Bronchial epithelial cell (primary cell): ENCODE measurements at regions not wholly inside any gene's neighbourhood (a gene's known extent, or its start where the extent isn't known, plus 50 kb on each side); places are given as distances from the start of the nearest gene placed in this dataset.

Experiments used
- DNase-seq: peaks from one replicate; pipeline ENCODE4 v3.0.0-alpha.2; 2010; ENCODE audit warnings: low read depth
- FAIRE-seq: peaks from 2 replicates; lab custom pipeline; 2011; peaks lifted over from hg19 to GRCh38; lab: Jason Lieb, UNC
- H3K27me3 ChIP-seq: 2 replicates; pipeline ENCODE4 v1.5.1; 2011; ENCODE audit warnings: low read length; ENCODE audit not compliant: control insufficient read depth, insufficient read depth
- H3K36me3 ChIP-seq: 2 replicates; pipeline ENCODE4 v1.5.1; 2011; ENCODE audit warnings: low read length; ENCODE audit not compliant: control insufficient read depth, insufficient read depth
- H3K4me3 ChIP-seq: 2 replicates; pipeline ENCODE4 v1.5.1; 2011; ENCODE audit warnings: mild to moderate bottlenecking, low read depth, low read length, control low read depth
- CTCF ChIP-seq: IDR thresholded peaks from 2 replicates; pipeline ENCODE4 v1.5.1; 2011; ENCODE audit warnings: mild to moderate bottlenecking, moderate library complexity, low read length, control low read depth, inconsistent platforms; ENCODE audit not compliant: insufficient read depth, severe bottlenecking

- FAIRE-seq = no peak
Measured at GRCh38 chr1:93735722-93736121, 54.1 kb upstream of the BCAR3 start.

GRCh38 chr1:93734999-93735398, 53.4 kb upstream of the BCAR3 start:
- DNase-seq = no peak
- no peak for TF ChIP-seq CTCF
- H3K4me3 ChIP-seq = no peak overlapping the region
- H3K27me3 ChIP-seq = no peaks in the 10 kb centered on the region
- no peaks in the 10 kb centered on the region for H3K36me3 ChIP-seq
- no peak for FAIRE-seq

More at GRCh38 chr1:93735722-93736121, 54.1 kb upstream of the BCAR3 start:
- peak; percentile 75 for DNase-seq
- H3K27me3 ChIP-seq = no peaks in the 10 kb centered on the region
- no peak overlapping the region for H3K4me3 ChIP-seq
- no peaks in the 10 kb centered on the region for H3K36me3 ChIP-seq
- TF ChIP-seq CTCF = no peak

- H3K36me3 ChIP-seq = no peaks in the 10 kb centered on the region
- TF ChIP-seq CTCF = no peak
- FAIRE-seq (no peak), DNase-seq (no peak)
- H3K27me3 ChIP-seq = no peaks in the 10 kb centered on the region
- no peak overlapping the region for H3K4me3 ChIP-seq
Measured at GRCh38 chr1:93733340-93733739, 51.7 kb upstream of the BCAR3 start.

- DNase-seq = no peak
- Histone ChIP-seq H3K4me3 (no peak overlapping the region), H3K36me3 (no peaks in the 10 kb centered on the region), H3K27me3 (no peaks in the 10 kb centered on the region)
- no peak for TF ChIP-seq CTCF
- peak; percentile 66 for FAIRE-seq
Measured at GRCh38 chr1:93732514-93732913, 50.9 kb upstream of the BCAR3 start.
